ENCODE measurements at regions not wholly inside any gene's neighbourhood (a gene's known extent, or its start where the extent isn't known, plus 50 kb on each side); places are given as distances from the start of the nearest gene placed in this dataset.

GRCh38 chr20:17834804-17835203 is 133.8 kb downstream of the SNX5 start (continued):
- no peak for TF ChIP-seq SIX5 (IDR thresholded peaks at IDR 0.05; ENCODE audit: low read depth, low read length)
- TF ChIP-seq SIN3A (conservative IDR thresholded peaks at IDR 0.05 in 1 of 2, IDR thresholded peaks at IDR 0.05 in 1 of 2; ENCODE audit: low read depth in 1 of 2, low read length in 2 of 2): no peak
- TF ChIP-seq RAD21 (IDR thresholded peaks at IDR 0.05 in 1 of 2, conservative IDR thresholded peaks at IDR 0.05 in 1 of 2; ENCODE audit: low read depth in 2 of 2, low read length in 2 of 2): no peak
- TF ChIP-seq RFX5 (IDR thresholded peaks at IDR 0.05; ENCODE audit: borderline replicate concordance, low read depth, low read length): no peak
- no peak for TF ChIP-seq BCL11A (IDR thresholded peaks at IDR 0.05; ENCODE audit: low read depth in 2 of 2, low read length in 2 of 2)
- TF ChIP-seq KDM1A (IDR thresholded peaks at IDR 0.05; ENCODE audit: borderline replicate concordance, low read length): no peak

All from H1 (cell line).